ENCODE measurements at regions not wholly inside any gene's neighbourhood (a gene's known extent, or its start where the extent isn't known, plus 50 kb on each side); places are given as distances from the start of the nearest gene placed in this dataset.
"Not testable (repeated sequence)": the region's sequence is repeated elsewhere in the genome, so short reads cannot be mapped to it uniquely, and the experiment has no call there.

DNA sequence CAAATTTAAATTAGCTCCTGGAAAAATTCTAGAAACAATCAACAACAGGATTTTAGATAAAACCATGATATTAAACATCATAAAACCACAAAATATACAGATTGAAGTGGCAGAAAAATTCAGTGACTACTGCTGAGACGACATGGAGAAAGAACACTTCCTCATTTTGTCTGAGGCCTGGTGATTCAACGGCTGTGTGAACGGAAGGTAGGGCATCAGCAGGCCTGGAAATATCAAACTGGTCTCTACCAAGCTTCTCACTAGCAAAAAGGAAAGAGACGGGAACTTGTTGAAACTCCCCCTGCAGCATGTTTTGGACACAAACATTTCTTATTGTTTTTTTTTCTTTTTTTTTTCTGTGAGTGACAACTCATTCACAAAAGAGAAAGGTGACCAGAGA, 58.0 kb upstream of the AHI1 start:
- DNase-seq = no peak

DNA sequence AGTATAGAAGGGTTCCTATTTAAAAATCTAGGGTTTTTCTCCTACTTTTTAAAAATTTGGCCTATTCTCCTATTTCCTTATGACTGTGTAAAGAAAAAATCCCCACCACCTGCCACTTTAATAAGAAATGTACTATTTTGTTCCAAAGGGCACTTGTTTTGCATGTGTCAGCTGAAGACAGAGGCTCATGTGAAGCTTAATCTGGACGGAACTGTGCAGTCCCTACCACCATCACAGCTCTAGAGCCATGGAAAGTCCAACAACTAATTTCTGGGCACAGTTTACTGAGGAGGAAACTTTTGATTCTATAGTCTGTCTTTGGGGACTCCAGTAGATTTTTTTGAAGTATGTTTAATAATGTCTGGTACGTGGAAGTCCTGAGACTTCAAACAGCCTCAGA, 60.0 kb upstream of the AHI1 start:
- no peak for DNase-seq

DNA sequence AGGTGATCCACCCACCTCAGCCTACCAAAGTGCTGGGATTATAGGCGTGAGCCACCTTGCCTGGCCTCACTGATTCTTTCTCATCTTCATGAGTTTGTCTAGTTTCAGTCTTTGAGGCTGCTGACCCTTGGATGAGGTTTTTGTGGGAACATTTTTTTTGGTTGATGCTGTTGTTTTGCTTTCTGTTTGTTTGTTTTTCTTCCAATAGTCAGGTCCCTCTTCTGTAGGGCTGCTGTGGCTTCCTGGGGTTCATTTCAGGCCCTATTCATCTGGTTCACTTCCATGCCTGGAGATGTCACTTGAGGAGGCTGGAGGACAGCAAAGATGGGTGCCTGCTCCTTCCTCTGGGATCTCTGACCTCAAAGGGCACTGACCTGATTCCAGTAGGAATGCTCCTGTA, 68.1 kb upstream of the AHI1 start:
- DNase-seq = not testable (repeated sequence)

DNA sequence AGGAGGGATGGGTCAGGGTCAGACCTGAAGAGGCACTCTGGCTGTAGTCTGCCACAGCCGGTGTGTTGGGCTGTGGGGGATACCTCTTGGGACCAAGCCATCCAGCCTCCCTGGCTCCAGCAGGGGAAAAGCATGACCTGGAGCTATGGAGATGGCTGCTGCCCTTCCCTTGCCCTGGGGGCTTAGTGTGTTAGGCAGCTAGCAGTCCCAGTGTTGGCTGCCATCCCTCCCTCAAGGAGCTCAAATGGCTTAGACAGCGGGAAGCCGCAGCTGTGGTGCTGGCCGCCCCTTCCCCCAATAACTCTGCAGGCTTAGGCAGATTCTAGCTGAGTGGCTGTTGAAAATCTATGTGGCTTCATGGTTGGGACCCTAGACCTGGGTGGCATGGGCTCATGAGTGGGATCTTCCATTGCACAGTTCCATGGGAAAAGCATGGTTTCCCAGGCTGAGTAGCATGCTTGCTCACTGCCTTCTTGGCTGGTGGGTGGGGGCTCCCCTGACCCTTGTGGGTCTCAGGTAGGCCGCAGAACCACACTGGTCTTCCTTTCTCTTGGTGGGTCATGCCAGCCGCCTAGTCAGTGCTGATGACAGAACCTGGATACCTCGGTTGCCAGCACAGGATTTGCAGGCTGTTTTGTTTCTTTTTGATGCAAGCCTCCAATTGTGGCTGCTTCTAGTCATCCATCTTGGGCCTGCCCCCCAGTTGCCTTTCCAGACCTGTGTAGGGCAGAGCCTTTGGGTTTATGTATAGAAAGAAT, 69.0 kb upstream of the AHI1 start:
- DNase-seq = no peak

DNA sequence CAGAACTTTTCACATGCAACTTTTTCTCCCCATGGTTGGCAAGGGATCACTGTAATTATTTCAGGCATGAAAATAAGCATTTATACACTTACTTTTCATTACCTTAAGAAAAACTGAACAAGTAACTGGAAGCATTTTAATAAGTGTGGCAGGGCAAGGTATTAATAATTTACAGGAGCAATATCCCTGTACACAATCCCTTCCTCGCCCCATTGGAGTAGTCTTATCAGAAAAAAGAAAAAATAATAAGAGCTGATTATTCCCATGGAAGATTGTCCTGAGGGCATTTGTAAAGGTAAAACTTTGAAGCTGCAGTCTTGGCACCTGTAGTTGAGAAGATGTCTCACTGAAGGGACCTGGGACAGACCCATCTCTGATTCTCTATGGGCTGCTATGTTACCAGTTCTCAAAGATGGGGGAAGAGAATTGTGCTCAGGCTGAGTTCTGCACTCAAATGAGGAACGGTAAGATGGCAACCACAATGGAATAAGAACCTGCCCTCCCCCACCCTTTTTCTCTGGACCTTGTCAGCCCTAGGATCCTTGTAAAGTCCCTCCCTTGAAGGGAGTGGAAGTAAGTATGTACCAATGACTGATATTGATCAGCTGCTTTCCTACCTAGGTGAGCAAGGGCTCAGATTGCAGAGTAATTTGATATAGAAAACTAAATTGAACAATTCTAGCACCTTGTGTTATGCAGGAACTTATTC, 70.0 kb upstream of the AHI1 start:
- DNase-seq = no peak

DNA sequence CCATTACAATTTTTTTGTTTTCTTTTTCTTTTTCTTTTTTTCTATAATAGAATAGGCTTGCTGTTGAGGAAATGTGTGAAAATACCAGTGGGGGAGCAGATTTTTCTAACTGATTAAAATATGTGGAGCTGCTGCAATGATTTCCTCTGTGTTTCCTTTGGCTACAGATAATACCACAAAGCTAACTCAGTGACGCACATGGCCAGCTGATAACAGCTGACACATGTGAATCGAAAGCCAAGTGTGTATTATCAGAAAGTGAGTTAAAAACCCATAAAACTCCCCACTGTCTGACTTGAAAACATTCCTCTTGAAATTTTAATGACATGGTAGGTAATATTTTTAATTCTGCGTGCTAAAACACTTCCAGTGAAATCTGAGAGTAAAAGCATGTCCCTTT, 70.8 kb upstream of the AHI1 start:
- no peak for DNase-seq

DNA sequence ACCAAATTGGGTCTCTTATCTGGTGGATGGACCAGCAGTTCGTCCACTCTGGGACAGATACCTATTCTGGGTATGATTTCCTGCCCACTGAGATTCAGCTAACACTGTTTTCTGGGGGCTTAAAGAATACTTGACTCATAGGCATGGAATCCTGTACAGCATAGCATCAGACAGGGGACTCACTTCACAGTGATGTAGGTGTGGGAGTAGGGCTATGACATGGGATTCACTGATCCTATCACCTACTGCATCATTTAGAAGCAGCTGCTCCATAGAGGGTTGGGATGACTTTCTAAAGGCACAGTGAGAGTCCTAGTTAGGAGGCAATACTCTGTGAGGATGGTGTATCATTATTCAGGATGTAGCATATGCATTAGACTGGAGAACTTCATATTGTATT, 74.5 kb upstream of the AHI1 start:
- DNase-seq = no peak

DNA sequence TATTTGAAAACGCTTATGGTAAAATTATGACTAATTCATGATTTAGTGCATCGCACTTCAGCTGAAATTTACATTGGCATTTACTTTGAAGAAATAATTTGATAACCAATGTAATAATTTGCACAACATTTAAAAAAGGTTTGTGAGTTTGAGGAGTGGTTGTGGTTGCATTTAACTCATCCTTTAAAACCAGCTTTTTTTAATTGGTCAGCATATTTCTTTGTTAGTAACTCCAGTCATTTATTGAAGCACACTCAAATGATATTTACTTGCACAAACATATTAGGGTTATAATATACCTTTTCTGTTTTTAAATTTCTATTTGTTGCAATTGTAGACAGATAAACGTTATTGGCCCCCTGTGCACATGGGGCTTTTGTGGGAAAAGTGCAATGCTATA, 78.1 kb upstream of the AHI1 start:
- no peak for DNase-seq

DNA sequence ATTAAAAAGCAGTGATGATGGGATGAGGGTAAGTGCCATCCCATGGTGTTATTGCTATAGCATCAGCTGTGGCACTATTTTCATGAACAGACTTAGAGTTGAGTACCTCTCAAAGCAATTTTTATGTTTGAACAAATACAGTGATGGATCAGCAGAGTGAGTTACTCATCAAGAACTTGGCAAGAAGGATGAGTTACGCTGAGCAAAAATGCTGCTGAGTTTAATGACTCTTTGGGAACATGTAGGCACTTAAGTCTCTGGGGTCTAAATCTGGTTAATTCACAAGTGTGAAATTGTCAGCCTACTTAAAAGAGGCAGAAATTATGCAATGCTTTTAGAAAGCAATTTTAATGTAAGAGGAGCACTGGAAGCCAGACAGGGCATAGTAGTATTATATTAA, 78.5 kb upstream of the AHI1 start:
- DNase-seq = no peak

DNA sequence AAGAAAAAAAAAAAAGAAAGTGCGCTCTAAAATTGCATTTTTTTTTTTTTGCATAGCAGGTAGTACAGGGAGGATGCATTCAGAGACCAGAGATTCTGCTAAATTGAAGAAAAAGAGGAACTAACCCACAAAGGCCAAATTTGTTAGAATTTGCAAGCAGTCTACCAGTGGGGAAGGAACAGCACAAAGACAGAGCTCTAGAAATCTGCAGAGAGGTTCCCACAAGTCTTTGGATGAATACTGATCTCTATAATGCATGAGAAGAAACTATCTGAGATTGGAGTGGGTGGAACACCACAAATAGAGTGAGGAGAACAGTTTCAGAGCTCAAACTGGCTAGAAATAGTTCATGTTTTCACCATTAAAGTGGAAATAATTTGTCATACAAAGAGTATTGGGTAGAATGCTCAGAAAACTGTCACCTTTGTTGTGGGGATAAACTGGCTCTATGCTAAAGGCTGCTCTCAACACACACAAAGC, 79.6 kb upstream of the AHI1 start:
- DNase-seq = no peak

DNA sequence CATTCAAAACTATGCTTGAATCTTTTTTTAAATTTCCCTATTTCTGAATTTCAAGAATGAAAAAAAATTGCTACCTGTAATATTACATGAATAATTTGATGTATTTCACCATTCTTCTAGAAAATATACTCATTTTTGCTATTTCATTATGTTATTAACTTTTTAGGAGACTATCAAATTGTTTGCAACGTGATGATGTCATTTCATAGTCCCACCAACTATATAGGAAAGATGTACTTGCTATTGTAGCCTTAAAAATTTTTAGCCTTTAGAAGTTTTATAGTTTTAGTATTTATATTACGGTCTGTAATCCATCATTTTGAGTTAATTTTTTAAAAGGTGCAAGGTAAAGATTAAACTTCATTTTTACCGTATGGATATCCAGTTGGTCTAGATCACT, 81.4 kb upstream of the AHI1 start:
- no peak for DNase-seq

DNA sequence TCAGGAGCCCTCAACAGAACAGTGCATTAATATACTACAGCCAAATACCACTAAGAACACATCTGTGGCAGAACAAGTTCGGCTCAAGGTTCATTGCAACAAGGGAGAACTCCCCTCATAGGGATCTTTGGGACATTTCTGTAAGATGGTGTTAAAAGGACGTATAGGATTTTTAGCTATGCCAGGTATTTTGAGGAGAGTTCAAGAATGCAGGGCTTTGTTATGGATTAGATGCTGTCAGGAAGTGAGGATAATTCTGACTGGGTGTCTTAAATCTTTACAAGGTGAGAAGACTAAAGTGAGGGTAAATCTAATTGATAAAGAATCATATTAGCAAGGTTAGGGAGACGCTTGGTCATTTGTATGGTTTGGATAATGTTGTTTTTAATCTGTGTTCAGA, 83.7 kb upstream of the AHI1 start:
- DNase-seq = no peak

DNA sequence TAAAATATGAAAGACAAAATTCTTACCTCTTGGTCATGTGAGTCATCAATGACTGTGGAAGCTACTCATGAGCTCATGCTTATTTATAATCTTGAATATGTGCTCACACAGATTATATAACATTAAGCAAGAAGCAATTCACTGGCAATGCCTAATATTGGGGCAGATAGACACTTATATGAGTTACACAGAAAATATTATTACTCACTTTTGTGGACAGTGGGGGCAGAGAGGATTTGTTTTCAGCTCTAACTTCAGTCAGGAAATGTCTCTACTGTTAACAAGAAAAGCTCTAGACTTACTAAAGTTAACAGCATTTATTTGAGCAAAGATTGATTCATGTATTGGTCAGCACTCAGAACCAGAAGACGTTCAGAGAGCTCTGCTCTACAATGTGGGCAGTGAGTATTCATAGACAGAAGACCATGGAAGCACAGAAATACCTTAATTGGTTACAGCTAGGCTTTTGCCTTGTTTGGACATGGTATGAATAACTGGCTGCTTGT, 85.8 kb upstream of the AHI1 start:
- no peak for DNase-seq

DNA sequence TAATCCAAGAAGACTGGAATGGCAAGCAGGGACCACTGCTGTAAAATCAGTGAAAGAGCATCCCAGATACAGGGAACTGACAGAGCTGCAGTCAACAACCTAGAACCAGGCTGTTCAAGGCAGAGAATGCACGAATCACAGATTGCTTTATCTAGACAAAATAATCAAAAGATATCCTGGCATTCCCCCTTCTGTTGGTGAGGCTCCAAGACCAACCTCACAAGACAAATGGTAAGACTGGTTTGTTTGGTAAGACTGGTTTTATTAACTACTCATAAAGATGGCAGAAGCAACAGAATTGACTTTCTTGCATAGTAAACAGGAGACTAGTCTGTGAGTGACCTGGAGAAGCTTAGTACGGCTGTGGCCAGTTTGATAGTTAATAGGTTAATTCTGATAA, 88.8 kb upstream of the AHI1 start:
- no peak for DNase-seq

DNA sequence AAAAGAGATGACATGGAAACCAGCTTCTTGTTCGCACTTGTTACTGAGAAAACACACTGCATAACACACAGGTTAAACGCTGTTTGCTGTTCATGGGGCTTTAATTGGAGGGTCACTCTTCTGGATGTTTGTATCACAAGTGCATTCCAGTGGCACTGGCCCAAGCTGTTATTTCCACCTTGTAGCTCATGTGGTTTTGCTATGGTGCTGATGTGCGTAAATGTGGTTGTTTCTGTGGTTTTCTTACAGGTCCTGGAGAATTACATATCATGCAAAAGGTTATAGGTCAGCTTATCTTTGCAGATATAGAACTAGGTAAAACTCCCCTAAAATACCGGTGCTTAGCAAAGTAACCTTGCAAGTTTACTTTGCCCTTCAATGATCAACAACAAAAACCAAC, 89.3 kb upstream of the AHI1 start:
- peak; percentile 12 for DNase-seq

DNA sequence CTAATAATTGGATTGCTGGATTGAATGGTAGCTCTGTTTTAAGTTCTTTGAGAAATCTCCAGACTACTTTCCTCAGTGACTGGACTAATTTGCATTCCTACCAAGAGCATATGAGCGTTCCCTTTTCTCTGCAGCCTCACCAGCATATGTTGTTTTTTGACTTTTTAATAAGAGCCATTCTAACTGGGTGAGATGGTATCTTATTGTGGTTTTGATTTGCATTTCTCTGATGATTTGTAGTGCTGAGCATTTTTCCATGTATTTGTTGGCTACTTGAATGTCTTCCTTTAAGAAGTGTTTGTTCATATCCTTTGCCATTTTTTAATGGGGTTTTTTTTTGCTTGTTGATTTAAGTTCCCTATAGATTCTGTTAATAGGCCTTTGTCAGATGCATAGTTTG, 94.7 kb upstream of the AHI1 start:
- no peak for DNase-seq

DNA sequence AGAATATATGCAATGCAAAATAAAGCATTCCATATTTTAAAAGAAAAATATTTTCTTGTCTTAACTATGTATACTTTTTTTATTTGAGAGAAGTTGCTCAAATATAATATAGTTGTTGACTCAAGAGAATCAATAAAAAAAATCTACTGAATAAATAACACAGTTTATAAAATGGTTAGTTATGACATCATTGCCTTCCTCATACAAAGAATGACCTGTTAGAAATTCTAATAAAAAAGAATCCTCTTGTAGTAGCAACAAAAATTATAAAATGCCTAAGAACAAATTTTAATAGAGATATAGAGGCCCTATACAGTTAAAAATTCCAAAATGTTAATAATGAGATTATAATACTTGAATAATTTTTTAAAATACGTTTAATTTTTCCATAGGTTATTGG, 96.5 kb upstream of the AHI1 start:
- DNase-seq = no peak

DNA sequence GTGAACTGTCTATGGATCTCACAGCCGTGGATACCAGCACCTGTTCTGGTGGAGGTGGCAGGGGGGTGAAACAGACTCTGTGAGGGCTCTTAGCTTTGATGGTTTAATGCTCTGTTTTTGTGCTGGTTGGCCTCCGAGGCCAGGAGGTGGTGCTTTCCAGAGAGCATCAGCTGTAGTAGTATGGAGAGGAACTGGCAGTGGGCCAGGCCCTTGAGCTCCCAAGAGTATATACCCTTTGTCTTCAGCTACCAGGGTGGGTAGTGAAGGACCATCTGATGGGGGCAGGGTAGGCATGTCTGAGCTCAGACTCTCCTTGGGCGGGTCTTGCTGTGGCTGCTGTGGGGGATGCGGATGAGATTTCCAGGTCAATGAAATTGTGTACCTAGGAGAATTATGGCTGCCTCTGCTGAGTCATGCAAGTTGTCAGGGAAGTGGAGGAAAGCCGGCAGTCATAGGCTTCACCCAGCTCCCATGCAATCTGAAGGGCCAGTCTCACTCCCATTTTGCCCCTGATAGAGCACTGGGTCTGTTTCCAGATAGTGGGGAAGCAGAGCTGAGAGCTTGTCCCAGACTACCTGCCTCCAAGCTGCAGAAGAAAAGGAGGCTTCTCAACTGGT, 102.7 kb upstream of the AHI1 start:
- peak; percentile 70 for DNase-seq

DNA sequence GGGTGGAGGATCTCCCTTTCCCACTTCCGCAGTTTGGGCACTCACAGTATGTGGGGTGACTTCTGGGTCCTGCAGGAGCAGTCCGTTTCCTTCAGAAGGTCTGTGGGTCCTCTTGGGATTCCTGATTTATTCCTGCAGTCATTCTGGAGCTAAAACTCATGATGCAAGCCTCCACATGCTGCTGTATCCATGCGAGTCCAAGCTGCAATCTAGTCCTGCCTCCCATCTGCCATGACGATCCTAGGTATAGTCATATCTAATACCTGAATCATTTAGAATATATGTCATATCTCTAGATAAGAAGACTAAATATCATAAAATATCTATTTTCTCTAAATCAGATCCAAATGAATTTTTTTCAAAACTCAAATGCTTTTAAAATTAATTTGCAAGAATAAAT, 103.4 kb upstream of the AHI1 start:
- no peak for DNase-seq

DNA sequence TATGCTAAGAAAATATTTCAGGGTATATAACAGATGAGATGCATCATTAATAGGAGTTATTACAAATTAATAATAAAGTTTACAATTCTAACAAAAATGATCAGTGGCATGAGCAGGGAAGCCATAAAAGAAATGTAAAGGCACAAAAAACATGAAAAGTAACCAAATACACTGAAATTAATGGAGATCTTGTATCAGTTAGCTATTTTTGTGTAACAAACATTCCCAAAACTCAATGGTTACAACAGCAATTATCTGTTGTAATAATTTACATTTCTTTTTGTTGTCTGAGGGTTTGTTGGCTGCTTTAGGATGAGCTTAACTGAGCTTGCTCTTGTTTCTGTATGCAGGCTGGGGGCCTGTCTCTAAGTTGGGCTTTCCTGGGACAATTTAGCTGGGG, 104.3 kb upstream of the AHI1 start:
- DNase-seq = no peak

DNA sequence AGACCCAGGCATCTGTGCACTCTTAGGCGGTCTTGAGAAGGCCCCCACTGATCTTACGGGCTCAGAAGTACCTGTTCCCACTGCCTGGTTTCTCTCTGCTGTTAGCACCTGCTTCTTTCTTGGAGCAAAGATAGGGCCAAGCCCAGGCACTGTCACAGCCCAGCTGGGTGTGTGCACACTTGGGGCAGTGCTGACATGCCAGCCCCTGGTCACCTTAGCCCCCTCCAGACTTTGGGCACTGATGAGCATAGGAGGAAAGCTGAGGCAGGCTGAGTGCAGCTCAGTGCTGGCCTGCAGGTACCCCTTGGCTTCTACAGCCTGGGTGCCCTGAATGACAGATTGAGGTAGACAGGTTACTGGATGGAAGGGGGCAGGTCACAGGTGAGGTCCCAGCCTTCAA, 105.7 kb upstream of the AHI1 start:
- no peak for DNase-seq

DNA sequence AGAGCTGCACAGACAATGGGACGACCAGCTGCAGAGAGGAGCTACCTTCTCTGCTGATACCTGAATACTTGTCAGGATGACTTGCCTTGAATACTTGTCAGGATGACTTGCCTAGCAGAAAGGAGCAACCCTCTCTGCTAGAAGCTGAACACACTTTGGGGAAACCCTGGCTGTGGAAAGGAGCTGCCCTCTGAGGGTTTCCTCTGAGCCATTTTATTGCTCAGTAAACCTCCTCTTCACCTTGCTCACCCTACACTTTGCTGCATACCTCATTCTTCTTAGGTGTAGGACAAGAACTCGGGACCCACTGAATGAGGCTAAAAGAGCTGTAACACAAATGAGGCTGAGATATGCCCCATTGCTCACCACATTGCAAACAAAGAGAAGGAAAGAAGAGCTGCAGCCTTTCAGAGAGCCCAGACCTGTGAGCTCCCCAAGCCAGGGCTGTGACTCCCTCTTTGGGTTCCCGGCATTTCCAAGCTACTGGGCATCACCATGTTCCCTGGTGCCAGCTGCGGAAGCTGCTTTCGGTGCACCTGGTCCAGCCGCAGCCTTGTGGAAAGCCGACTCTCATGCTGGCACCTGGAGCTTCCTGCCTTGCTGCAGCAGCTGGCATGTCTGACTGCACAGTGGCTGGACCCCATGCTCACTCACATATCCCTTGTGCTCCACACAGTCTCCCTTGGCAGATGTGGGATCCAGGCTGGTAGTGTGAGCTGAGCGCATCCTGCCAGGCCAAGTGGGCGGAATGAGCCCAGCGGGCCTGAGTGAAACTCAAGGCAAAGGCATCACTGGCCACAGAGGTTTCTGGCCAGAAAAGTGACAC, 106.7 kb upstream of the AHI1 start:
- peak; percentile 31 for DNase-seq

DNA sequence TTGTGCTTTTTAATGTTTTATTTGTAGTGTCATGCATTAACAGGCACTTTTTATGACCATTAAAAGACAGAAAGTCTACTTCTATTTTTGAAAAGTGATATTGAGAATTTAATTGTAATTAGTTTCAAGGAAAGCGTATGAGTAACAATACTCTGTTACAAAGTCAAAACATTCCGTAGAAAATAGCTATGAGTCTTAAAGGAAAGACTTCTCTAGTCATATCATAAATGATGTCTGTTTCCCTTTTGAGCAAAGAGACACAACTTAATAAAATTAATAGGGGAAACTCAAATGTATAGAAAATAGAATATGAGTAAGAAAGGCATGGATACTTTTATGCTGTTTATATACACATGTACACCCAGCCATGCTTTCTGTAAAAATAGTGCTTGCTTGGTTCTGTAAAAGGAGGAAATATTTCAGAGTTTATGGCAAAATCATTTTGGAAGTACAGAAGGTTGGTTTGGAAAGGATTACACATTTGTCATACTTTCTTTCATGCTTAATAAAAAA, 107.8 kb upstream of the AHI1 start:
- DNase-seq = no peak

Measured in NCI-H774 (cell line).